HepG2 (cell line): ENCODE measurements at regions not wholly inside any gene's neighbourhood (a gene's known extent, or its start where the extent isn't known, plus 50 kb on each side); places are given as distances from the start of the nearest gene placed in this dataset.

Experiments
- EP300 ChIP-seq, 3 experiments: sonication (generic) in 1 of 3; formaldehyde crosslinking in 1 of 3; IDR thresholded peaks; 2 replicates each; pipeline versions ENCODE4 v1.5.1 to v1.6.1; 2011 to 2020; ENCODE audit warnings: low read depth in 2 of 3, low read length in 2 of 3, borderline replicate concordance in 1 of 3, improper control_type of control experiment in 1 of 3, mild to moderate bottlenecking in 1 of 3, missing genetic modification reagents in 1 of 3, moderate library complexity in 1 of 3
- HDAC2 ChIP-seq: sonication (generic); formaldehyde crosslinking; IDR thresholded peaks from 2 replicates; pipeline ENCODE4 v1.4.0; 2020; ENCODE audit warnings: missing genetic modification reagents
- MED1 ChIP-seq: sonication (generic); formaldehyde crosslinking; IDR thresholded peaks from 2 replicates; pipeline ENCODE4 v1.4.0; 2020; ENCODE audit warnings: missing genetic modification reagents
- MEF2D ChIP-seq: sonication (generic); formaldehyde crosslinking; IDR thresholded peaks from 2 replicates; pipeline ENCODE4 v1.5.1; 2020; ENCODE audit warnings: mild to moderate bottlenecking, missing genetic modification reagents
- NCOA2 ChIP-seq: sonication (generic); formaldehyde crosslinking; IDR thresholded peaks from 2 replicates; pipeline ENCODE4 v1.8.0; 2022; ENCODE audit warnings: inconsistent platforms
- PITX1 ChIP-seq: sonication (generic); formaldehyde crosslinking; IDR thresholded peaks from 2 replicates; pipeline ENCODE4 v1.5.1; 2020; ENCODE audit warnings: mild to moderate bottlenecking, missing genetic modification reagents
- RBAK ChIP-seq: sonication (generic); formaldehyde crosslinking; IDR thresholded peaks from 2 replicates; pipeline ENCODE4 v1.5.1; 2020; ENCODE audit warnings: mild to moderate bottlenecking, missing genetic modification reagents
- RERE ChIP-seq: IDR thresholded peaks from 2 replicates; pipeline ENCODE4 v1.6.1; 2016; ENCODE audit warnings: low read depth, missing genetic modification reagents, missing compliant biosample characterization
- SALL1 ChIP-seq: sonication (generic); formaldehyde crosslinking; IDR thresholded peaks from 2 replicates; pipeline ENCODE4 v1.8.0; 2022; ENCODE audit warnings: mild to moderate bottlenecking, missing genetic modification reagents
- TBX2 ChIP-seq: sonication (generic); formaldehyde crosslinking; IDR thresholded peaks from 2 replicates; pipeline ENCODE4 v1.5.0; 2020; ENCODE audit warnings: missing genetic modification reagents, mild to moderate bottlenecking, borderline replicate concordance
- TBX3 ChIP-seq: fragments of 450-650 bp; IDR thresholded peaks from 2 replicates; pipeline ENCODE4 v1.6.1; 2017; ENCODE audit warnings: antibody characterized with exemption, mild to moderate bottlenecking, inconsistent platforms, borderline replicate concordance
- TCF7 ChIP-seq: sonication (generic); IDR thresholded peaks from 2 replicates; pipeline ENCODE4 v1.6.1; 2016; ENCODE audit warnings: antibody characterized with exemption, low read depth
- TRIM24 ChIP-seq: sonication (generic); formaldehyde crosslinking; IDR thresholded peaks from 2 replicates; pipeline ENCODE4 v1.8.0; 2022; ENCODE audit warnings: mild to moderate bottlenecking, missing genetic modification reagents
- ZBTB10 ChIP-seq: sonication (generic); formaldehyde crosslinking; IDR thresholded peaks from 2 replicates; pipeline ENCODE4 v1.4.0; 2020; ENCODE audit warnings: missing genetic modification reagents, borderline replicate concordance
- ZNF598 ChIP-seq: sonication (generic); formaldehyde crosslinking; IDR thresholded peaks from 2 replicates; pipeline ENCODE4 v1.5.1; 2020; ENCODE audit warnings: mild to moderate bottlenecking, missing genetic modification reagents, borderline replicate concordance
- ZNF687 ChIP-seq: sonication (generic); formaldehyde crosslinking; IDR thresholded peaks from 2 replicates; pipeline ENCODE4 v1.5.1; 2020; ENCODE audit warnings: mild to moderate bottlenecking, missing genetic modification reagents, moderate library complexity

GRCh38 chr2:172329774-172330671, 97.4 kb upstream of the ITGA6 start (continued):
- TF ChIP-seq TBX3, result peak; percentile 70; the same call in 1 of the 2 replicates
- TF ChIP-seq ZBTB10 (CRISPR knock-in tag), result no peak
- peak; percentile 92 for TF ChIP-seq PITX1
- peak; percentile 80 for TF ChIP-seq RERE (CRISPR knock-in tag)
- peak; percentile 78 for TF ChIP-seq SALL1 (CRISPR knock-in tag)
- peak; percentile 82 for TF ChIP-seq MED1 (CRISPR knock-in tag)
- peak; percentile 94 for TF ChIP-seq TBX2 (CRISPR knock-in tag)
- TF ChIP-seq MEF2D (CRISPR knock-in tag), result no peak
- peak; percentile 67; the same call in 1 of the 2 replicates for TF ChIP-seq TRIM24
- peak; percentile 58; the same call in 1 of the 2 replicates for TF ChIP-seq ZNF687 (CRISPR knock-in tag)
- peak; percentile 95 for TF ChIP-seq TCF7
- 0 out of 2 replicates have a peak, but pooled peaks have one; percentile 40 for TF ChIP-seq HDAC2 (CRISPR knock-in tag)
- TF ChIP-seq NCOA2 (CRISPR knock-in tag), result peak; percentile 86
- 0 out of 2 replicates have a peak, but pooled peaks have one; percentile 13 for TF ChIP-seq RBAK
- no peak for TF ChIP-seq ZNF598 (CRISPR knock-in tag)
- TF ChIP-seq EP300 (IDR thresholded peaks at IDR 0.05; ENCODE audit: low read depth in 2 of 2, low read length in 2 of 2), result peak in 1 of 2 experiments; percentile 67; a peak in 2 of 4 replicates
- TF ChIP-seq EP300 (CRISPR knock-in tag; IDR thresholded peaks at IDR 0.05; ENCODE audit: borderline replicate concordance), result peak; percentile 76
